Kidney (tissue), 13 donors: ENCODE measurements at regions not wholly inside any gene's neighbourhood (a gene's known extent, or its start where the extent isn't known, plus 50 kb on each side); places are given as distances from the start of the nearest gene placed in this dataset.
"Not testable (repeated sequence)": the region's sequence is repeated elsewhere in the genome, so short reads cannot be mapped to it uniquely, and the experiment has no call there.

ENCODE experiments used
- DNase-seq, 5 donors: peaks; one replicate each; pipeline ENCODE4 v3.0.0-alpha.2; 2013 to 2020
- FAIRE-seq: peaks from 2 replicates; lab custom pipeline; 2012; peaks lifted over from hg19 to GRCh38; lab: Jason Lieb, UNC
- H3K27ac ChIP-seq, 2 donors: one replicate each; pipeline ENCODE4 v1.7.0; 2013; ENCODE audit warnings: low read depth in 2 of 2, low read length in 2 of 2, inconsistent platforms in 1 of 2
- H3K27me3 ChIP-seq: one replicate; pipeline ENCODE4 v1.7.1; 2013; ENCODE audit warnings: low read length, inconsistent platforms; ENCODE audit not compliant: control insufficient read depth, insufficient read depth
- H3K36me3 ChIP-seq, 3 donors: one replicate each; pipeline versions ENCODE4 v1.7.0 to v1.7.1; 2013; ENCODE audit warnings: low read length in 3 of 3, control low read depth in 1 of 3, inconsistent platforms in 1 of 3; ENCODE audit not compliant: insufficient read depth in 3 of 3, control insufficient read depth in 2 of 3
- H3K4me1 ChIP-seq, 3 donors: one replicate each; pipeline versions ENCODE4 v1.7.0 to v1.7.1; 2013; ENCODE audit warnings: low read length in 3 of 3, inconsistent platforms in 1 of 3, low read depth in 1 of 3; ENCODE audit not compliant: control insufficient read depth in 2 of 3, insufficient read depth in 2 of 3
- H3K4me3 ChIP-seq, 3 donors: one replicate each; pipeline versions ENCODE4 v1.7.0 to v1.8.1; 2013; ENCODE audit warnings: low read length in 3 of 3, control low read depth in 1 of 3, inconsistent platforms in 1 of 3
- H3K9ac ChIP-seq, 3 donors: one replicate each; pipeline versions ENCODE4 v1.7.0 to v1.7.1; 2013; ENCODE audit warnings: low read length in 3 of 3, control low read depth in 1 of 3, inconsistent platforms in 1 of 3
- H3K9me3 ChIP-seq, 3 donors: one replicate each; pipeline versions ENCODE4 v1.7.0 to v1.7.1; 2013; ENCODE audit warnings: low read length in 3 of 3, control low read depth in 1 of 3, inconsistent platforms in 1 of 3; ENCODE audit not compliant: control insufficient read depth in 2 of 3, insufficient read depth in 1 of 3
- intact Hi-C: fragments of 100-400 bp; cut with DNase I; formaldehyde crosslinking; loops from one replicate; pipeline ENCODE4 v1.11.1; 2022
- TF ChIP-seq, protein P1 (sequence below): IDR thresholded peaks from 3 replicates; pipeline ENCODE4 v1.5.1; 2012; ENCODE audit warnings: mild to moderate bottlenecking, moderate library complexity, borderline replicate concordance; ENCODE audit not compliant: insufficient read depth; ENCODE audit errors: extremely low read depth
- donor health status: control.
- donor health status: control.
- donor health status: control.
- donor health status: control.
- donor health status: control.
- donor health status: DM: yes; HTN: yes; CAD: no.
- donor health status: Normal renal cell carcinoma (clear cell type).

DNA sequence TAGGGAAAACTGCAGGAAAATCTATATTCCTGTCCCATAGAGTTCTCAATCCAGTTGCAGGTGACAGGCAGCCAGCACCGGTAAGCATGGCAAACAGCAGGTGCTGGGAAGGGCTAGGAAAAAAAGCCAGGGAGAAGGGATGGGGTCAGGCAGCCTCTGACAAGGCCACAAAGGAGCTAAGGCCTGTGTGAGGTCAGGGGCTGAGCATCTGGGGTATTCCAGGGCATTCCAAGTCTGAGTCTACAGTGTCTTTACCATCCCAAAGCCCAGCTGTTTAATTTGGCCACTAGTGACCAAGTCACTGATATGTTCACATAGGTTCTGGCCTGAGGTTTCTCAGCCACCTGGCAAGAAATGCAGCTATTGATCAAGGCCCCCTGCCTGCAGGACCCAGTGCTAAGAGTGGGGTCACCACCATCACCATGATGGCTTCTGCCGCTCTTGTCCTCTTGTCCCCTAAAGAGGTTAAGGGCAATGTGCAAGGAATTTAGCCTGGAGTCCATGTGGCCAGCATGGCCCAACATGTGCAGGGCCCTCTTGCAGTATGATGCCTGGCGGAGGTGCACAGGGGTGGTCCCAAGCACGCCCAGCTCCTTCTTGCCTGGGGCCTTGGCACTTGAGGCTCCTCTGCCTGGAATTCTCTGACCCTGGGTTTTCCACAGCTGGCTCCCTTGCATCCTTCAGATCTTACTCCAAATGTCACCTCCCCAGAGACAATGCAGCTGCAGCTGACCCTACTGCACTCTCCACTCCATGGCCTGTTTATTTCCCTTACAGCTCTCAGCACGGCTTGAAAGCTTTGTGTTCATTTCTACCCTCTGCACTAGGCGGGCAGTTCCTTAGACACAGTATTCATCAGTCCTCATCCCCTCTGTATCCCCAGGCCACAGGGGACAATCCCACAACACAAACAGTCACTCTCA, 213.1 kb downstream of the MSX2 start:
- no peaks in the 10 kb centered on the region for H3K9me3 ChIP-seq
- no peaks in the 10 kb centered on the region for H3K4me1 ChIP-seq
- TF ChIP-seq, protein P1, sequence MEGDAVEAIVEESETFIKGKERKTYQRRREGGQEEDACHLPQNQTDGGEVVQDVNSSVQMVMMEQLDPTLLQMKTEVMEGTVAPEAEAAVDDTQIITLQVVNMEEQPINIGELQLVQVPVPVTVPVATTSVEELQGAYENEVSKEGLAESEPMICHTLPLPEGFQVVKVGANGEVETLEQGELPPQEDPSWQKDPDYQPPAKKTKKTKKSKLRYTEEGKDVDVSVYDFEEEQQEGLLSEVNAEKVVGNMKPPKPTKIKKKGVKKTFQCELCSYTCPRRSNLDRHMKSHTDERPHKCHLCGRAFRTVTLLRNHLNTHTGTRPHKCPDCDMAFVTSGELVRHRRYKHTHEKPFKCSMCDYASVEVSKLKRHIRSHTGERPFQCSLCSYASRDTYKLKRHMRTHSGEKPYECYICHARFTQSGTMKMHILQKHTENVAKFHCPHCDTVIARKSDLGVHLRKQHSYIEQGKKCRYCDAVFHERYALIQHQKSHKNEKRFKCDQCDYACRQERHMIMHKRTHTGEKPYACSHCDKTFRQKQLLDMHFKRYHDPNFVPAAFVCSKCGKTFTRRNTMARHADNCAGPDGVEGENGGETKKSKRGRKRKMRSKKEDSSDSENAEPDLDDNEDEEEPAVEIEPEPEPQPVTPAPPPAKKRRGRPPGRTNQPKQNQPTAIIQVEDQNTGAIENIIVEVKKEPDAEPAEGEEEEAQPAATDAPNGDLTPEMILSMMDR = no peak
- H3K27me3 ChIP-seq = no peaks in the 10 kb centered on the region
- DNase-seq = no peak
- intact Hi-C loops = no loop called here
- no peaks in the 10 kb centered on the region for H3K36me3 ChIP-seq
- H3K27ac ChIP-seq = no peak overlapping the region
- H3K4me3 ChIP-seq = no peak overlapping the region
- no peak for FAIRE-seq
- no peak overlapping the region for H3K9ac ChIP-seq

- H3K36me3 ChIP-seq = no peaks in the 10 kb centered on the region
- intact Hi-C loops = no loop called here
- no peaks in the 10 kb centered on the region for H3K4me1 ChIP-seq
- TF ChIP-seq, protein P1 = peak; percentile 78
- no peak overlapping the region for H3K4me3 ChIP-seq
- H3K27ac ChIP-seq = no peak overlapping the region
- no peaks in the 10 kb centered on the region for H3K27me3 ChIP-seq
- H3K9me3 ChIP-seq = no peaks in the 10 kb centered on the region
- peak in 4 of 5 donors; percentile 70 to 75 (median 72) for DNase-seq
- no peak overlapping the region for H3K9ac ChIP-seq
- FAIRE-seq = no peak
Measured at GRCh38 chr5:174935854-174936474, 211.6 kb downstream of the MSX2 start.

DNA sequence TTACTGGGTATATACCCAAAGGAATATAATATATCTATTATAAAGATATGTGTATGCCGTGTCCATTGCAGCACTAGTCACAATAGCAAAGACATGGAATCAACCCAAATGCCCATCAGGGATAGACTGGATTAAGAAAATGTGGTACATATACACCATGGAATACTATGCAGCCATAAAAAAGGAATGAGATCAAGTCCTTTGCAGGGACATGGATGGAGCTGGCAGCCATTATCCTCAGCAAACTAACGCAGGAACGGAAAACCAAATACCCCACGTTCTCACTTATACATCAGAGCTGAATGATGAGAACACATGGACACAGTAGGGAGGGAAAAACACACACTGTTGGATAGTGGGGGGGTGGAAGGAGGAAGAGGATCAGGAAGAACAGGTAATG, 206.7 kb downstream of the MSX2 start:
- H3K4me3 ChIP-seq, H3K27me3 ChIP-seq, intact Hi-C loops, H3K9me3 ChIP-seq, H3K36me3 ChIP-seq, H3K9ac ChIP-seq, H3K27ac ChIP-seq, FAIRE-seq, H3K4me1 ChIP-seq, DNase-seq: not testable (repeated sequence)

DNA sequence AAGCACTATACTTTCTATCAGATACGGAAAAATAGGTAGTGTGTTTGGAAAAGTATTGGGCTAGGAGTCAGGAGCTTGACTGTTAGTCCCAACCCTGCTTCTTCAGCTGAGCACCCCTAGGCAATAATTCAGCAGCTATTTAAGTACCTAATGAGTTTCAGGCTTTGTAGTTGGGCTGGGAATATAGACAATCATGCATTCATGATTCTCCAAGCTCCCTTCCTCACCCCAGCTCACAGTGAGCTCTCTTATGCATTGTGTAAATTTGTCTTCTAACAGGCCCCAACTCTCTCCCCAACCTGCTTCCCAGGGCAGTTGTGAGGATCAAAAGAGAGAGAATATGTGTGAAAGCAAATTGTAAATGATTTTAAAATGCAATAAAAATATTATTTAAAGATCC, 201.2 kb downstream of the MSX2 start:
- TF ChIP-seq, protein P1 = no peak
- DNase-seq = no peak
- no peaks in the 10 kb centered on the region for H3K27me3 ChIP-seq
- H3K27ac ChIP-seq = no peak overlapping the region
- no peak overlapping the region for H3K4me3 ChIP-seq
- no peak overlapping the region for H3K9ac ChIP-seq
- H3K9me3 ChIP-seq = no peaks in the 10 kb centered on the region
- no peak for FAIRE-seq
- intact Hi-C loops = no loop called here
- H3K36me3 ChIP-seq = no peaks in the 10 kb centered on the region
- H3K4me1 ChIP-seq = no peaks in the 10 kb centered on the region
